Type B pancreatic cell (in vitro differentiated cells): ENCODE measurements at regions not wholly inside any gene's neighbourhood (a gene's known extent, or its start where the extent isn't known, plus 50 kb on each side); places are given as distances from the start of the nearest gene placed in this dataset.

Source experiments
- DNase-seq: peaks from one replicate; pipeline ENCODE4 v3.0.0; 2021; ENCODE audit warnings: mixed read lengths; ENCODE audit not compliant: unreplicated experiment; ENCODE audit errors: extremely low spot score
- H3K27ac Mint-ChIP-seq: 2 replicates; pipeline ENCODE4 v1.8.0; 2021; ENCODE audit warnings: mild to moderate bottlenecking, mixed read lengths
- H3K27me3 Mint-ChIP-seq: 2 replicates; pipeline ENCODE4 v1.8.0; 2021; ENCODE audit warnings: mixed read lengths
- H3K36me3 Mint-ChIP-seq: 2 replicates; pipeline ENCODE4 v1.8.0; 2021; ENCODE audit warnings: mixed read lengths
- H3K4me1 Mint-ChIP-seq: one replicate; pipeline ENCODE4 v1.8.0; 2021; ENCODE audit warnings: mixed read lengths; ENCODE audit not compliant: unreplicated experiment
- H3K4me3 Mint-ChIP-seq: 2 replicates; pipeline ENCODE4 v1.8.0; 2021; ENCODE audit warnings: mild to moderate bottlenecking, mixed read lengths
- H3K9me3 Mint-ChIP-seq: 2 replicates; pipeline ENCODE4 v1.8.0; 2021; ENCODE audit warnings: mixed read lengths
- TF ChIP-seq, protein P1 (sequence below): fragments of 200-600 bp; sonication (generic); conservative IDR thresholded peaks from 2 replicates; pipeline ENCODE4 v1.5.0; 2021; ENCODE audit warnings: antibody characterized with exemption, mild to moderate bottlenecking

GRCh38 chr18:77754475-77755044 is 504.9 kb downstream of the GALR1 start:
- no peaks in the 10 kb centered on the region for H3K9me3 Mint-ChIP-seq
- H3K27me3 Mint-ChIP-seq, result peaks cover 40% of the 10 kb centered on the region
- H3K27ac Mint-ChIP-seq, result no peak overlapping the region
- no peaks in the 10 kb centered on the region for H3K36me3 Mint-ChIP-seq
- no peak for DNase-seq
- no peak overlapping the region for H3K4me3 Mint-ChIP-seq
- TF ChIP-seq, protein P1, sequence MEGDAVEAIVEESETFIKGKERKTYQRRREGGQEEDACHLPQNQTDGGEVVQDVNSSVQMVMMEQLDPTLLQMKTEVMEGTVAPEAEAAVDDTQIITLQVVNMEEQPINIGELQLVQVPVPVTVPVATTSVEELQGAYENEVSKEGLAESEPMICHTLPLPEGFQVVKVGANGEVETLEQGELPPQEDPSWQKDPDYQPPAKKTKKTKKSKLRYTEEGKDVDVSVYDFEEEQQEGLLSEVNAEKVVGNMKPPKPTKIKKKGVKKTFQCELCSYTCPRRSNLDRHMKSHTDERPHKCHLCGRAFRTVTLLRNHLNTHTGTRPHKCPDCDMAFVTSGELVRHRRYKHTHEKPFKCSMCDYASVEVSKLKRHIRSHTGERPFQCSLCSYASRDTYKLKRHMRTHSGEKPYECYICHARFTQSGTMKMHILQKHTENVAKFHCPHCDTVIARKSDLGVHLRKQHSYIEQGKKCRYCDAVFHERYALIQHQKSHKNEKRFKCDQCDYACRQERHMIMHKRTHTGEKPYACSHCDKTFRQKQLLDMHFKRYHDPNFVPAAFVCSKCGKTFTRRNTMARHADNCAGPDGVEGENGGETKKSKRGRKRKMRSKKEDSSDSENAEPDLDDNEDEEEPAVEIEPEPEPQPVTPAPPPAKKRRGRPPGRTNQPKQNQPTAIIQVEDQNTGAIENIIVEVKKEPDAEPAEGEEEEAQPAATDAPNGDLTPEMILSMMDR, result no peak
- H3K4me1 Mint-ChIP-seq, result no peaks in the 10 kb centered on the region

DNA sequence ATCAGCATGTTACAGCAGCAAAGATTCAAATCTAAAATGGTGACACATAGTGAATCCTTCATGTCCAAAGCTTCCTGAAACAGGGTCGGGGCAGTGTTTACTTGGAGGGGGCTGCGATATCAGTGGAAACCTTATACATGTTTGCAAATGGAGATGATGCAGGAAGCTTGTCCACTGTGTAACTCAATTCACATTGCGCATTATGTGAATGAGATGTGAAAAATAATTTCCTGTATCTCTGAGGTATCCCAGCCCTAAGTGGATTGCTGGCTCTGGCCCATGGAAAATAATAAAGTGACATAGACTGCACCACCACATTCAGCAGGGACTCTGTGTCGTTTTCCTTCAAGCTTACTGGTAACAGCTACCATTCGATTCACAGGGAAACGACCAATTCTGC is 505.5 kb downstream of the GALR1 start:
- no peak overlapping the region for H3K4me3 Mint-ChIP-seq
- TF ChIP-seq, protein P1, result no peak
- no peak for DNase-seq
- no peaks in the 10 kb centered on the region for H3K4me1 Mint-ChIP-seq
- peaks cover 46% of the 10 kb centered on the region for H3K27me3 Mint-ChIP-seq
- H3K9me3 Mint-ChIP-seq, result no peaks in the 10 kb centered on the region
- no peak overlapping the region for H3K27ac Mint-ChIP-seq
- no peaks in the 10 kb centered on the region for H3K36me3 Mint-ChIP-seq

- DNase-seq, result no peak
- H3K27ac Mint-ChIP-seq, result no peak overlapping the region
- TF ChIP-seq, protein P1, result no peak
- no peaks in the 10 kb centered on the region for H3K4me1 Mint-ChIP-seq
- no peak overlapping the region for H3K4me3 Mint-ChIP-seq
- H3K9me3 Mint-ChIP-seq, result no peaks in the 10 kb centered on the region
- no peaks in the 10 kb centered on the region for H3K36me3 Mint-ChIP-seq
- peaks cover 58% of the 10 kb centered on the region for H3K27me3 Mint-ChIP-seq
Measured at GRCh38 chr18:77761332-77761731, 511.7 kb downstream of the GALR1 start.

DNA sequence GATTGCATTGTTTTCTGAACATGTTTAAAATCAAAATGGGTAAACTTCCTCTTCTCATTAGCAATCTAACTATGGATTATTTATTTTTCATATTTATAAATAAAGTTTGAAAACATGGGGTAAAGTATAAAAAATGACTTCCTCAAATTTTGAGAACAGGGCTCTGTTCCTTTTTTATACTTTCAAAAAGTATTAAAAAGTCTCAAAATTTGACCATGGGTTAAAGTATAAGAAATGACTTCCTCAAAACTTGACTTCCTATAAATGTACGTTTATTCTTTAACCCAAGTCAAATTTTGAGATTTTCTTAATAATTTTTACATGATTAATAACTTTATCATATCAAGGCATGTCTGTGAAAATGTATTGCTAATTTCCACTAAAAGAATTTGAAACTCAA is 512.4 kb downstream of the GALR1 start:
- no peak for DNase-seq
- H3K27me3 Mint-ChIP-seq, result peaks cover 60% of the 10 kb centered on the region
- TF ChIP-seq, protein P1, result no peak
- no peaks in the 10 kb centered on the region for H3K36me3 Mint-ChIP-seq
- H3K9me3 Mint-ChIP-seq, result no peaks in the 10 kb centered on the region
- H3K4me3 Mint-ChIP-seq, result no peak overlapping the region
- H3K4me1 Mint-ChIP-seq, result no peaks in the 10 kb centered on the region
- H3K27ac Mint-ChIP-seq, result no peak overlapping the region

DNA sequence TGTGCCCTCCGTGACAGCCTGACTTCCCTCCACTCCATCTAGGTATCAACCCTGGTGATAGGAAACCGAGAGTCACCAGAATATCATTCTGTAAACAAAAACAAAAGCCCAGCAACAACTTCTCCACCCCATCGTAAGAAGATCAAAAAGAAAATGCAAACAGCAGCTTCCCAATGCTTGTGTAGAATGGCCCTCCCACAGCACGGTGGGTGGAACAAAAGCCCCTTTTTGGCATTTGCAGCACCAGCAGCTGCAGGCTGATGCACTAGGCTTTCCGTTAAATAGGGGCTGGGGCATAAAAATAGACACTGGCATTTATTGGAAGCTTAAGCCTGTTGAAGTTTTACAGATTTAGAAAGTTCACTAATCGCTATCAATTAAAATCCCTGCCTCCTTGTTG is 513.0 kb downstream of the GALR1 start:
- Mint-ChIP-seq H3K4me1 (no peaks in the 10 kb centered on the region), H3K27ac (no peak overlapping the region), H3K27me3 (peaks cover 60% of the 10 kb centered on the region), H3K4me3 (peak overlapping the region; percentile 35), H3K9me3 (no peaks in the 10 kb centered on the region), H3K36me3 (no peaks in the 10 kb centered on the region)
- TF ChIP-seq, protein P1, result no peak
- no peak for DNase-seq
